OCI-LY7 (cell line): ENCODE measurements at regions not wholly inside any gene's neighbourhood (a gene's known extent, or its start where the extent isn't known, plus 50 kb on each side); places are given as distances from the start of the nearest gene placed in this dataset.

Source experiments
- BruUV-seq: library from RNA; stranded (reverse); fragments of 400-500 nt; replicated peaks from 2 replicates; lab custom pipeline; 2021; lab: Mats Ljungman, UMichigan
- CTCF ChIA-PET: fragments of 300-600 bp; sonication (Branson Sonifier 250); formaldehyde crosslinking; loops from one replicate; lab custom pipeline; 2022; ENCODE audit warnings: antibody characterized with exemption; ENCODE audit not compliant: unreplicated experiment; lab: Charles Lee
- POLR2A ChIA-PET: fragments of 300-600 bp; sonication (Branson Sonifier 250); formaldehyde crosslinking; loops from one replicate; lab custom pipeline; 2022; ENCODE audit warnings: antibody characterized with exemption; lab: Charles Lee
- DNase-seq: peaks from one replicate; pipeline ENCODE4 v3.0.0-alpha.2; 2015; ENCODE audit warnings: low spot score
- H2AFZ ChIP-seq: fragments of 200-600 bp; sonication (generic), shearing (Covaris generic); 2 replicates; pipeline ENCODE4 v1.6.1; 2014; ENCODE audit warnings: mild to moderate bottlenecking, antibody characterized with exemption, low read length, moderate library complexity
- H3K27ac ChIP-seq: fragments of 200-600 bp; sonication (generic); 2 replicates; pipeline ENCODE4 v1.5.1; 2014; ENCODE audit warnings: mixed run types, low read depth, mild to moderate bottlenecking, moderate library complexity, low read length, inconsistent platforms; ENCODE audit not compliant: poor library complexity, severe bottlenecking
- H3K36me3 ChIP-seq: fragments of 200-600 bp; sonication (generic); 2 replicates; pipeline ENCODE4 v1.6.1; 2014; ENCODE audit warnings: mild to moderate bottlenecking, antibody characterized with exemption, low read length, moderate library complexity, mixed read lengths; ENCODE audit not compliant: insufficient read depth
- H3K4me1 ChIP-seq: fragments of 200-600 bp; sonication (generic); 2 replicates; pipeline ENCODE4 v1.5.1; 2014; ENCODE audit warnings: mild to moderate bottlenecking, low read length; ENCODE audit not compliant: insufficient read depth, poor library complexity, severe bottlenecking
- H3K4me2 ChIP-seq: fragments of 200-600 bp; sonication (generic); 2 replicates; pipeline ENCODE4 v1.6.1; 2014; ENCODE audit warnings: mild to moderate bottlenecking, low read length
- H3K4me3 ChIP-seq: fragments of 200-600 bp; sonication (generic); 2 replicates; pipeline ENCODE4 v1.5.1; 2014; ENCODE audit warnings: mild to moderate bottlenecking, low read depth, low read length; ENCODE audit not compliant: poor library complexity, severe bottlenecking
- H3K79me2 ChIP-seq: fragments of 200-600 bp; sonication (generic); 2 replicates; pipeline ENCODE4 v1.6.1; 2016; ENCODE audit warnings: low read depth, mild to moderate bottlenecking, low read length, moderate library complexity, mixed read lengths; ENCODE audit not compliant: insufficient read depth
- H3K9me2 ChIP-seq: fragments of 200-600 bp; sonication (generic); 2 replicates; pipeline ENCODE4 v1.6.1; 2016; ENCODE audit warnings: mild to moderate bottlenecking, low read length, mixed read lengths; ENCODE audit not compliant: insufficient read depth
- H3K9me3 ChIP-seq: fragments of 200-600 bp; sonication (generic); 2 replicates; pipeline ENCODE4 v1.6.1; 2014; ENCODE audit warnings: mild to moderate bottlenecking, mixed run types, low read length, mixed read lengths
- H4K20me1 ChIP-seq: fragments of 200-600 bp; sonication (generic); 2 replicates; pipeline ENCODE4 v1.6.1; 2014; ENCODE audit warnings: mild to moderate bottlenecking, antibody characterized with exemption, low read length, moderate library complexity, mixed read lengths; ENCODE audit not compliant: insufficient read depth
- EZH2phosphoT487 ChIP-seq: fragments of 200-600 bp; sonication (generic); IDR thresholded peaks from 2 replicates; pipeline ENCODE4 v1.6.1; 2018; ENCODE audit warnings: low read depth, borderline replicate concordance, mild to moderate bottlenecking, mixed run types, antibody characterized with exemption, low read length, moderate library complexity, mixed read lengths
- intact Hi-C: fragments of 100-400 bp; cut with micrococcal nuclease; formaldehyde crosslinking; loops from one replicate; pipeline ENCODE4 v1.10.0; 2022; ENCODE audit not compliant: unreplicated experiment
- TF ChIP-seq, protein P1 (sequence below): fragments of 200-600 bp; sonication (generic); conservative IDR thresholded peaks from 2 replicates; pipeline ENCODE4 v1.5.1; 2014; ENCODE audit warnings: mild to moderate bottlenecking, antibody characterized with exemption, low read length, moderate library complexity, mixed read lengths

GRCh38 chr7:114356133-114356532, 58.5 kb upstream of the FOXP2 start:
- TF ChIP-seq, protein P1, sequence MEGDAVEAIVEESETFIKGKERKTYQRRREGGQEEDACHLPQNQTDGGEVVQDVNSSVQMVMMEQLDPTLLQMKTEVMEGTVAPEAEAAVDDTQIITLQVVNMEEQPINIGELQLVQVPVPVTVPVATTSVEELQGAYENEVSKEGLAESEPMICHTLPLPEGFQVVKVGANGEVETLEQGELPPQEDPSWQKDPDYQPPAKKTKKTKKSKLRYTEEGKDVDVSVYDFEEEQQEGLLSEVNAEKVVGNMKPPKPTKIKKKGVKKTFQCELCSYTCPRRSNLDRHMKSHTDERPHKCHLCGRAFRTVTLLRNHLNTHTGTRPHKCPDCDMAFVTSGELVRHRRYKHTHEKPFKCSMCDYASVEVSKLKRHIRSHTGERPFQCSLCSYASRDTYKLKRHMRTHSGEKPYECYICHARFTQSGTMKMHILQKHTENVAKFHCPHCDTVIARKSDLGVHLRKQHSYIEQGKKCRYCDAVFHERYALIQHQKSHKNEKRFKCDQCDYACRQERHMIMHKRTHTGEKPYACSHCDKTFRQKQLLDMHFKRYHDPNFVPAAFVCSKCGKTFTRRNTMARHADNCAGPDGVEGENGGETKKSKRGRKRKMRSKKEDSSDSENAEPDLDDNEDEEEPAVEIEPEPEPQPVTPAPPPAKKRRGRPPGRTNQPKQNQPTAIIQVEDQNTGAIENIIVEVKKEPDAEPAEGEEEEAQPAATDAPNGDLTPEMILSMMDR: no peak
- no peak for TF ChIP-seq EZH2phosphoT487
- no peaks in the 10 kb centered on the region for H4K20me1 ChIP-seq
- no peaks in the 10 kb centered on the region for H3K36me3 ChIP-seq
- ChIA-PET CTCF (no interaction called here), POLR2A (no interaction called here)
- H3K4me1 ChIP-seq: no peaks in the 10 kb centered on the region
- no peaks in the 10 kb centered on the region for H3K9me2 ChIP-seq
- no peak for DNase-seq
- no peaks in the 10 kb centered on the region for H3K9me3 ChIP-seq
- no TSS peak for BruUV-seq
- no peak overlapping the region for H3K27ac ChIP-seq
- no peak overlapping the region for H3K4me3 ChIP-seq
- H2AFZ ChIP-seq: no peak overlapping the region
- intact Hi-C loops: no loop called here
- no peaks in the 10 kb centered on the region for H3K79me2 ChIP-seq
- H3K4me2 ChIP-seq: no peak overlapping the region

- CTCF ChIA-PET: no interaction called here
Observed at GRCh38 chr7:114354306-114354705, 60.3 kb upstream of the FOXP2 start.

DNA sequence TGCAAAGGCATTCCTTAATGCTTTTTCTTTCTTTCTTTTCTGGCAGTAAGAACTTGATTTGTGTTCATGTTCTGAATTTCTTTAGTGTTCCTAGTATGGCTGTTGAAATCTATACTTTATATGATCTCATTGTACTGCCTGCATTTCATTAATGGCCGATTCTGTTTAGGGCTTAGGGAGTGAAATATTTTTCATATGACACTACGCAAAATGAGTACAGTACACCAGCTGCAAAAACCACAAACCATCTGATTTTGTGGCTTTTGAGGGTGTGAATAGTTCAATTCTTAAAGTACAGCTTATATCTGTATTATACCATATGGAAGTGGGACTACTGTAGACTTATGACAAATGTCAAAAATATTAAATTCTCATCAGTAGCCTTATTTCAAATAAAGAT, 69.1 kb upstream of the FOXP2 start:
- intact Hi-C loops: no loop called here
- BruUV-seq: no TSS peak
- POLR2A ChIA-PET: no interaction called here

More at GRCh38 chr7:114354306-114354705, 60.3 kb upstream of the FOXP2 start:
- Histone ChIP-seq H2AFZ (no peak overlapping the region), H3K9me2 (no peaks in the 10 kb centered on the region), H3K79me2 (no peaks in the 10 kb centered on the region), H3K4me1 (no peaks in the 10 kb centered on the region), H3K4me3 (no peak overlapping the region), H3K9me3 (no peaks in the 10 kb centered on the region), H4K20me1 (no peaks in the 10 kb centered on the region), H3K27ac (no peak overlapping the region), H3K4me2 (no peak overlapping the region), H3K36me3 (no peaks in the 10 kb centered on the region)
- TF ChIP-seq EZH2phosphoT487: no peak
- TF ChIP-seq, protein P1: no peak
- DNase-seq: no peak
- intact Hi-C loops: no loop called here
- BruUV-seq: no TSS peak
- POLR2A ChIA-PET: no interaction called here

More for the DNA sequence above, 69.1 kb upstream of the FOXP2 start:
- no peak overlapping the region for H3K27ac ChIP-seq
- no peaks in the 10 kb centered on the region for H3K79me2 ChIP-seq
- H3K9me2 ChIP-seq: no peaks in the 10 kb centered on the region
- no peaks in the 10 kb centered on the region for H4K20me1 ChIP-seq
- no peaks in the 10 kb centered on the region for H3K36me3 ChIP-seq
- CTCF ChIA-PET: no interaction called here
- no peak for DNase-seq
- H3K4me2 ChIP-seq: no peak overlapping the region
- no peaks in the 10 kb centered on the region for H3K4me1 ChIP-seq
- TF ChIP-seq, protein P1: no peak
- TF ChIP-seq EZH2phosphoT487: no peak
- H2AFZ ChIP-seq: no peak overlapping the region
- H3K9me3 ChIP-seq: no peaks in the 10 kb centered on the region
- no peak overlapping the region for H3K4me3 ChIP-seq
